ENCODE measurements at regions not wholly inside any gene's neighbourhood (a gene's known extent, or its start where the extent isn't known, plus 50 kb on each side); places are given as distances from the start of the nearest gene placed in this dataset.

- no peak overlapping the region for H3K9ac ChIP-seq (ENCODE audit: extremely low read depth, insufficient read length, low read length)
- no peaks in the 10 kb centered on the region for H3K36me3 Mint-ChIP-seq (ENCODE audit: insufficient read depth in 1 of 3, low read depth in 3 of 3)
- no peak overlapping the region for H3K23ac ChIP-seq (ENCODE audit: insufficient read length, low read depth, low read length)
- no peaks in the 10 kb centered on the region; a peak in 1 of 4 replicates for H3K4me1 Mint-ChIP-seq
- no peaks in the 10 kb centered on the region for H3K9me3 Mint-ChIP-seq
- no peaks in the 10 kb centered on the region for H3K79me2 ChIP-seq (ENCODE audit: insufficient read depth, low read length)
- no peak overlapping the region for H2BK5ac ChIP-seq (ENCODE audit: insufficient read length, low read length)
- no peak overlapping the region for H3K27ac Mint-ChIP-seq
- H3K27me3 ChIP-seq (ENCODE audit: insufficient read depth, low read length): no peaks in the 10 kb centered on the region
- no peaks in the 10 kb centered on the region for H4K20me1 ChIP-seq (ENCODE audit: control insufficient read depth, insufficient read depth, insufficient read length)
- DNase-seq: peak; percentile 81
- WGBS (ENCODE audit: extremely low coverage, insufficient read length, low lambda C conversion rate): no CpG with 5 or more reads among the region's 8 CpGs
- H3K27me3 Mint-ChIP-seq (ENCODE audit: low read depth): no peaks in the 10 kb centered on the region
- H2BK12ac ChIP-seq (ENCODE audit: insufficient read length, low read depth, low read length): no peak overlapping the region
- H3K56ac ChIP-seq (ENCODE audit: insufficient read length, low read depth, low read length): no peak overlapping the region
- H2BK120ac ChIP-seq (ENCODE audit: low read depth, low read length, poor library complexity, severe bottlenecking): no peak overlapping the region
- no peak overlapping the region for H2BK20ac ChIP-seq (ENCODE audit: low read depth, low read length, poor library complexity, severe bottlenecking)
- H3T11ph ChIP-seq (ENCODE audit: low read length): no peak overlapping the region
- no peaks in the 10 kb centered on the region for H3K79me1 ChIP-seq (ENCODE audit: insufficient read depth, low read depth, low read length, poor library complexity, severe bottlenecking)
- peak; percentile 92 for TF ChIP-seq CTCF (conservative IDR thresholded peaks at IDR 0.05)
- H3K4me2 ChIP-seq (ENCODE audit: insufficient read depth, insufficient read length, low read length): no peak overlapping the region
- no peaks in the 10 kb centered on the region for H3K9me3 ChIP-seq (ENCODE audit: control insufficient read depth, low read depth, low read length)
- no peak overlapping the region for H4K91ac ChIP-seq (ENCODE audit: insufficient read length, low read depth, low read length)
- H3K4me1 ChIP-seq (ENCODE audit: insufficient read depth, low read length): no peaks in the 10 kb centered on the region
- no peak overlapping the region for H2BK15ac ChIP-seq (ENCODE audit: low read depth, low read length)
- no peaks in the 10 kb centered on the region for H3K23me2 ChIP-seq (ENCODE audit: insufficient read length, low read depth, low read length, poor library complexity, severe bottlenecking)
- peak overlapping the region; percentile 8; the same call in 1 of the 2 replicates for H3K14ac ChIP-seq (ENCODE audit: insufficient read depth, low read length)
- H4K5ac ChIP-seq (ENCODE audit: insufficient read length, low read depth, low read length): no peak overlapping the region
- H3K4ac ChIP-seq (ENCODE audit: low read depth, low read length): no peak overlapping the region
- no peak overlapping the region for H4K8ac ChIP-seq (replicated peaks; ENCODE audit: insufficient read length, low read depth, low read length)
- no peak overlapping the region for H2AK5ac ChIP-seq (ENCODE audit: insufficient read length, low read length)
- no peak overlapping the region for H3K27ac ChIP-seq (ENCODE audit: insufficient read length, low read depth, low read length)
- no peak overlapping the region for H2AFZ ChIP-seq (ENCODE audit: low read length)
- H3K4me3 Mint-ChIP-seq: no peak overlapping the region
- no peak overlapping the region for H3K18ac ChIP-seq (ENCODE audit: insufficient read length, low read depth, low read length)
These were observed 425.8 kb upstream of the ATXN7L3B start for GRCh38 chr12:74111688-74112360.

Measured in H9 (cell line).